GM10248 (cell line): ENCODE measurements at regions not wholly inside any gene's neighbourhood (a gene's known extent, or its start where the extent isn't known, plus 50 kb on each side); places are given as distances from the start of the nearest gene placed in this dataset.

Experiments
- CTCF ChIA-PET: fragments of 300-600 bp; sonication (Branson Sonifier 250); formaldehyde crosslinking; extraction: SDS; loops from one replicate; lab custom pipeline; 2021; ENCODE audit warnings: antibody characterized with exemption; lab: Yijun Ruan, JAX
- POLR2A ChIA-PET: fragments of 350-650 bp; sonication (Branson Sonifier 250); formaldehyde crosslinking; extraction: SDS; loops from one replicate; lab custom pipeline; 2020; ENCODE audit warnings: antibody characterized with exemption; lab: Yijun Ruan, JAX
- DNase-seq: peaks from one replicate; pipeline ENCODE4 v3.0.0; 2012; ENCODE audit errors: extremely low spot score
- CTCF ChIP-seq: IDR thresholded peaks from 2 replicates; pipeline ENCODE4 v1.5.1; 2012; ENCODE audit warnings: mild to moderate bottlenecking, low read depth; ENCODE audit errors: extremely low read depth, missing control alignments, control extremely low read depth

GRCh38 chr18:41343808-41344207 is 611.2 kb upstream of the PIK3C3 start:
- ChIA-PET CTCF (no interaction called here), POLR2A (no interaction called here)
- DNase-seq, result no peak
- TF ChIP-seq CTCF, result no peak

- ChIA-PET POLR2A (no interaction called here), CTCF (no interaction called here)
- no peak for TF ChIP-seq CTCF
- no peak for DNase-seq
Observed at GRCh38 chr18:41338341-41338740, 616.7 kb upstream of the PIK3C3 start.

GRCh38 chr18:41331661-41332060 is 623.4 kb upstream of the PIK3C3 start:
- TF ChIP-seq CTCF, result no peak
- ChIA-PET POLR2A (no interaction called here), CTCF (no interaction called here)
- no peak for DNase-seq

- no peak for DNase-seq
- ChIA-PET CTCF (interaction anchor here (1.2 kb wide), 1 partner anchor 11 kb away, joined by 3 read pairs; no protein-coding TSS in a partner anchor), POLR2A (no interaction called here)
- no peak for TF ChIP-seq CTCF
Observed at GRCh38 chr18:41326311-41326710, 628.7 kb upstream of the PIK3C3 start.

GRCh38 chr18:41324934-41325333 is 630.1 kb upstream of the PIK3C3 start:
- no peak for TF ChIP-seq CTCF
- POLR2A ChIA-PET, result no interaction called here
- DNase-seq, result no peak
- CTCF ChIA-PET, result interaction anchor here (1.0 kb wide), 1 partner anchor 10 kb away, joined by 3 read pairs; no protein-coding TSS in a partner anchor

- TF ChIP-seq CTCF, result no peak
- CTCF ChIA-PET, result interaction anchor here (1.0 kb wide), 1 partner anchor 10 kb away, joined by 3 read pairs; no protein-coding TSS in a partner anchor
- no peak for DNase-seq
- POLR2A ChIA-PET, result no interaction called here
Observed at GRCh38 chr18:41324020-41324791, 630.8 kb upstream of the PIK3C3 start.

- DNase-seq, result no peak
- CTCF ChIA-PET, result no interaction called here
- TF ChIP-seq CTCF, result no peak
- POLR2A ChIA-PET, result no interaction called here
Observed at GRCh38 chr18:41323044-41323443, 632.0 kb upstream of the PIK3C3 start.
